ENCODE measurements at regions not wholly inside any gene's neighbourhood (a gene's known extent, or its start where the extent isn't known, plus 50 kb on each side); places are given as distances from the start of the nearest gene placed in this dataset.

DNA sequence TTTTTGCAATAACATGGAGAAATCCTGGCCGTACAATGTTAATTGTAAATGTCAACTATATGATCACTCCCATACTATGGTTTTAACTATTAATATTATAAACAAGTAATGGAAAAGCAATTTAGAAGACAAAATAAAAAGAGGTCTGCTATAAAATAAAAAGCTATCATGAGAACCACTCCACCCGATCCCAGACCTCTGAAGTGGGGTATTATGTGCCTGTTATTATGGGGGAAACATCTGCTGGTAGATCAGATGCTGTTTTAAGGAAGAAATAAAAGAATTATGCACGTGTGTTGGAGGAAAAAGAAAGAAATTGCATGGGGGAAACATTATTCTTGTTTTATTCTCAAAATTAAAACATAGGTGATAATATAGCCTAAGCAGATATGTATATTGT, 615.7 kb upstream of the ARID1B start:
- no peaks in the 10 kb centered on the region for H3K36me3 ChIP-seq
- H3K4me1 ChIP-seq (ENCODE audit: control insufficient read depth in 1 of 2, insufficient read depth in 1 of 2, low read depth in 1 of 2, low read length in 1 of 2): no peaks in the 10 kb centered on the region
- TF ChIP-seq, protein P1, sequence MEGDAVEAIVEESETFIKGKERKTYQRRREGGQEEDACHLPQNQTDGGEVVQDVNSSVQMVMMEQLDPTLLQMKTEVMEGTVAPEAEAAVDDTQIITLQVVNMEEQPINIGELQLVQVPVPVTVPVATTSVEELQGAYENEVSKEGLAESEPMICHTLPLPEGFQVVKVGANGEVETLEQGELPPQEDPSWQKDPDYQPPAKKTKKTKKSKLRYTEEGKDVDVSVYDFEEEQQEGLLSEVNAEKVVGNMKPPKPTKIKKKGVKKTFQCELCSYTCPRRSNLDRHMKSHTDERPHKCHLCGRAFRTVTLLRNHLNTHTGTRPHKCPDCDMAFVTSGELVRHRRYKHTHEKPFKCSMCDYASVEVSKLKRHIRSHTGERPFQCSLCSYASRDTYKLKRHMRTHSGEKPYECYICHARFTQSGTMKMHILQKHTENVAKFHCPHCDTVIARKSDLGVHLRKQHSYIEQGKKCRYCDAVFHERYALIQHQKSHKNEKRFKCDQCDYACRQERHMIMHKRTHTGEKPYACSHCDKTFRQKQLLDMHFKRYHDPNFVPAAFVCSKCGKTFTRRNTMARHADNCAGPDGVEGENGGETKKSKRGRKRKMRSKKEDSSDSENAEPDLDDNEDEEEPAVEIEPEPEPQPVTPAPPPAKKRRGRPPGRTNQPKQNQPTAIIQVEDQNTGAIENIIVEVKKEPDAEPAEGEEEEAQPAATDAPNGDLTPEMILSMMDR (IDR thresholded peaks at IDR 0.05): no peak
- no peak overlapping the region for H3K27ac ChIP-seq
- H3K27me3 ChIP-seq: no peaks in the 10 kb centered on the region
- H3K9me3 ChIP-seq: no peaks in the 10 kb centered on the region
- H3K4me3 ChIP-seq (ENCODE audit: low read depth in 1 of 2, low read length in 1 of 2): no peak overlapping the region

DNA sequence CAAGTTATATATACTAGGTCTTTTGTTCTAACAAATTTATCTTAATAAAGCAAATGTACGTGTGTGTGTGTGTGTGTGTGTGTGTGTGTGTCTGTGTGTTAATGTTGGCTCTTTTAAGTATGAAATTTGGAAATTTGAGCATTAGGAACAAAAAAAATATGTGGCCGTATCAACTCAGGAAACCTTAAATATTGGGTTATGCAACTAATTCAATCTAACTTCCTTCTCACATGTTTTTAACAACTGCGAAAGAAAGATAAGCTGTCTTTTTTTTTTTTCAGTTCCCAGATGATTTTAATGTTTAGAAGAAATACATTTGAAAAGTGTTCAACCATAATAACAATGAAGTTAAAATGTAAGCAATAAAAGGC, 616.4 kb upstream of the ARID1B start:
- Histone ChIP-seq H3K9me3 (no peaks in the 10 kb centered on the region), H3K27me3 (no peaks in the 10 kb centered on the region), H3K27ac (no peak overlapping the region), H3K4me3 (ENCODE audit: low read depth in 1 of 2, low read length in 1 of 2) (no peak overlapping the region), H3K36me3 (no peaks in the 10 kb centered on the region), H3K4me1 (ENCODE audit: control insufficient read depth in 1 of 2, insufficient read depth in 1 of 2, low read depth in 1 of 2, low read length in 1 of 2) (no peaks in the 10 kb centered on the region)
- TF ChIP-seq, protein P1 (IDR thresholded peaks at IDR 0.05): no peak

DNA sequence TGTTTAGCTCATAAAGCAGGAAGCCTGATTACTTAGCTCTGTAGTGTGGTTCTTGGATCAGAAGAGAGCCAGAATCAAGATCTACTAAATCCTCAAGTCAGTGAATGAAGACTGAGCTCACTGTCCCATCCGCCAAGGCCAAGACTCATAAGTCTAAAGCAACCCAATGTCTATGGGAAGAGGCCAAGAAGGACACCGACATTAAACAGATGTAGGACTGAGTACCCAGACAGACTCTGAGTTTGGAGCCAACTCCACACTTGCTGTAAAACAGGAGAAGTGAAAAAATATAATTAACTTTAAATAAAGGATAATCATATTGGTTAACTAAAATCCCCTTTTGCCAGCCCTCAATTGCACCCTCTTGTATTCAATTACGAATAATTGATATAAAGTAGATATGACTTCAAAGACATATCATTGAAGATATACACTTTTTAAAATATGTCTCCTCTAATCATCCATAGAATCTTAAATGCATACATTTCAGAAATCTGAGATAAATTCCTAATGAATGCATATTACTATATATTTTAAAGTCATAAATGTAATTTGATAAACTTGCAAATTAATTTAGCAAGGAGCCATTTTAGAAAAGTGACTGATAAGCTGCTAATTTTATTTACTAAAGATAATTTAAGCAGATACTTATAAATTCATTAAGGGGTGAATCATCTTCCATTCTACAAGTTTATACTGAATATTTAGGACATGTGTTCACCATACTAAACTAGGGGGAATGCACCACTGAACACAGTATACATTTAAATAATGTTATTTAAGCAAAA, 617.0 kb upstream of the ARID1B start:
- no peak overlapping the region for H3K4me3 ChIP-seq (ENCODE audit: low read depth in 1 of 2, low read length in 1 of 2)
- H3K4me1 ChIP-seq (ENCODE audit: control insufficient read depth in 1 of 2, insufficient read depth in 1 of 2, low read depth in 1 of 2, low read length in 1 of 2): no peaks in the 10 kb centered on the region
- H3K9me3 ChIP-seq: no peaks in the 10 kb centered on the region
- TF ChIP-seq, protein P1 (IDR thresholded peaks at IDR 0.05): no peak
- H3K27ac ChIP-seq: no peak overlapping the region
- H3K36me3 ChIP-seq: no peaks in the 10 kb centered on the region
- no peaks in the 10 kb centered on the region for H3K27me3 ChIP-seq

DNA sequence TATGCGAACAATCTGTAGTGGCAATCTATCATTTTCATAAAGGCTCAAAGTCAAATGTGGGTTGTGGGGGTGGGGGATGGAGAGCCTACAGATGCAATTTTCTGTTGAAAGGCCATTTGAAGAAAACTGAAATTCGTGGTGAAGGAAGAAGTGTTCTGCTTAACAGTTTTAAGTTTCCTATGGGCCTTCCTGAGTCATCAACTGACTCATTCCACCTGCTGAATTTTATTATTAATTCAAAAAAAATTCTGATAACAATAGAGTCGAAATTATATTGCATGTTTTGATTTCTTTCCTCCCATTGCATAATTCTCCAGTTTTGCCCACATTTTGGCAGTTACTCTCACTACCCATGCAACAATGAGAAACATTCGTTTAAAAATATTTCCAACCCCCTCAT, 622.3 kb upstream of the ARID1B start:
- no peak overlapping the region for H3K4me3 ChIP-seq (ENCODE audit: low read depth in 1 of 2, low read length in 1 of 2)
- no peaks in the 10 kb centered on the region for H3K27me3 ChIP-seq
- no peaks in the 10 kb centered on the region for H3K4me1 ChIP-seq (ENCODE audit: control insufficient read depth in 1 of 2, insufficient read depth in 1 of 2, low read depth in 1 of 2, low read length in 1 of 2)
- no peaks in the 10 kb centered on the region for H3K36me3 ChIP-seq
- no peak overlapping the region for H3K27ac ChIP-seq
- no peaks in the 10 kb centered on the region for H3K9me3 ChIP-seq
- TF ChIP-seq, protein P1 (IDR thresholded peaks at IDR 0.05): no peak

DNA sequence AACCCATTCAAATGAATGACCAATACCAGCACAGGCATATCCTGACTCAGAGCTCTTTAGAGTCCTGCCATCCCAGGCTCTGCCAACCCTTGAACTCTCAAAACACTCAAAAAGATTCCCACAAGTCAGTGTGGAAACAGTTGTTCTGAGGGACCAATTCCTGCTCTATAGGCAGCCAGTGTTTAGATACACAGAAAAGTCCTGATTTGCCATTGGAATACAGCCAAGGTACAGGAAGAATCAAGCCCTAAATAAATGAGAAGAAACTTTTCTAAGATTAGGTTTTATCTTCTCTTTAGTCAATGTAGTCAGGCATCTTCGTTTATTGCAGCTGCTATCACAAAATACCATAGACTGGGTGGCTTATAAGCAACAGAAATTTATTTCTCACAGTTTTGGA, 626.8 kb upstream of the ARID1B start:
- TF ChIP-seq, protein P1 (IDR thresholded peaks at IDR 0.05): no peak
- no peaks in the 10 kb centered on the region for H3K36me3 ChIP-seq
- H3K4me1 ChIP-seq (ENCODE audit: control insufficient read depth in 1 of 2, insufficient read depth in 1 of 2, low read depth in 1 of 2, low read length in 1 of 2): no peaks in the 10 kb centered on the region
- H3K9me3 ChIP-seq: no peaks in the 10 kb centered on the region
- no peaks in the 10 kb centered on the region for H3K27me3 ChIP-seq
- H3K27ac ChIP-seq: no peak overlapping the region
- H3K4me3 ChIP-seq (ENCODE audit: low read depth in 1 of 2, low read length in 1 of 2): no peak overlapping the region
